ENCODE measurements at regions not wholly inside any gene's neighbourhood (a gene's known extent, or its start where the extent isn't known, plus 50 kb on each side); places are given as distances from the start of the nearest gene placed in this dataset.
"Not testable (repeated sequence)": the region's sequence is repeated elsewhere in the genome, so short reads cannot be mapped to it uniquely, and the experiment has no call there.

DNA sequence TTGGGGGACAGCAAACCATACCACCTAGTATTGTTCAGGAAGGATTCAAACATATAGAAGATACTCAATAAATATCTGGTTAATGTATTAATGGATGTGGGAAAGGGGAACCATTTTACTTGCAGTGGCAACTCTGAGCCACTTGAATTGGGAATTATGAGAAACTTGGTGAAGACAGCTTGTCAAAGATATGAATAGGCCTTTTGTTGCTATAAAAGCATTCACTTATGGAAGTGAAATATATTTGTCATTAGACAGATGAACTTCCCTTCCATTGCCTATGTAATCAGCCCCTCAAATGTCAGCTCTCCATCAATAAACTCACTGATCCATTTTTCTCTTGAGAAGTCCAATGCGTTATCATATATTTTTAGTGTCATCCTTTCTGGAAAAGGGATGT is 56.1 kb downstream of the GPR85 start:
- no peak overlapping the region for H3K4me3 ChIP-seq (ENCODE audit: low read length)
- H3K27me3 ChIP-seq (ENCODE audit: insufficient read depth, low read length) = peaks cover 2% of the 10 kb centered on the region
- no peaks in the 10 kb centered on the region for H3K9me3 ChIP-seq (ENCODE audit: low read depth, low read length)
- H3K4me1 ChIP-seq (ENCODE audit: insufficient read depth, low read length) = no peaks in the 10 kb centered on the region

DNA sequence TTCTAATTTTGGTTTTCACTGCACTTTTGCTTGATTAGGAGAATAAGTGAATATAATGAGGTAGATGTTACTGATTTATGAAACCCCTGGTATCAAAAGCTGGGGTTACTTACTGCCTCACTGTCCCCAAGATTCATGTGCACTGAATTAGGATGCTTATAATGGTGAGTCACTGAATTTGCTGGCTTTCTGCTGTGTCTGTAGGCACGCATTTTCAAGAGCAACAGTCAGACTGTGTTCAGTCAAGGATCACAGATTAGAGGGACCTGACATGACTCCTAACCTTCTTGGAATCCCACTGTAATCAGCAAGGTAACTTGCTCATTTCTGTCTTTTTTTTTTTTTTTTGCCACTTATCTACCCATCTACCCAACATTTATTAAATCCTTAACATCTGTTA is 59.7 kb downstream of the GPR85 start:
- Histone ChIP-seq H3K4me1 (ENCODE audit: insufficient read depth, low read length) (no peaks in the 10 kb centered on the region), H3K4me3 (ENCODE audit: low read length) (no peak overlapping the region), H3K27me3 (ENCODE audit: insufficient read depth, low read length) (peaks cover 2% of the 10 kb centered on the region), H3K9me3 (ENCODE audit: low read depth, low read length) (no peaks in the 10 kb centered on the region)

- H3K9me3 ChIP-seq (ENCODE audit: low read depth, low read length); H3K4me1 ChIP-seq (ENCODE audit: insufficient read depth, low read length); H3K27me3 ChIP-seq (ENCODE audit: insufficient read depth, low read length); H3K4me3 ChIP-seq (ENCODE audit: low read length): not testable (repeated sequence)
Measured at GRCh38 chr7:113017144-113017857, 69.3 kb downstream of the GPR85 start.

GRCh38 chr7:113015034-113015645 is 71.5 kb downstream of the GPR85 start:
- H3K4me1 ChIP-seq (ENCODE audit: insufficient read depth, low read length) = no peaks in the 10 kb centered on the region
- no peak overlapping the region for H3K4me3 ChIP-seq (ENCODE audit: low read length)
- H3K9me3 ChIP-seq (ENCODE audit: low read depth, low read length) = no peaks in the 10 kb centered on the region
- peaks cover 3% of the 10 kb centered on the region for H3K27me3 ChIP-seq (ENCODE audit: insufficient read depth, low read length)

DNA sequence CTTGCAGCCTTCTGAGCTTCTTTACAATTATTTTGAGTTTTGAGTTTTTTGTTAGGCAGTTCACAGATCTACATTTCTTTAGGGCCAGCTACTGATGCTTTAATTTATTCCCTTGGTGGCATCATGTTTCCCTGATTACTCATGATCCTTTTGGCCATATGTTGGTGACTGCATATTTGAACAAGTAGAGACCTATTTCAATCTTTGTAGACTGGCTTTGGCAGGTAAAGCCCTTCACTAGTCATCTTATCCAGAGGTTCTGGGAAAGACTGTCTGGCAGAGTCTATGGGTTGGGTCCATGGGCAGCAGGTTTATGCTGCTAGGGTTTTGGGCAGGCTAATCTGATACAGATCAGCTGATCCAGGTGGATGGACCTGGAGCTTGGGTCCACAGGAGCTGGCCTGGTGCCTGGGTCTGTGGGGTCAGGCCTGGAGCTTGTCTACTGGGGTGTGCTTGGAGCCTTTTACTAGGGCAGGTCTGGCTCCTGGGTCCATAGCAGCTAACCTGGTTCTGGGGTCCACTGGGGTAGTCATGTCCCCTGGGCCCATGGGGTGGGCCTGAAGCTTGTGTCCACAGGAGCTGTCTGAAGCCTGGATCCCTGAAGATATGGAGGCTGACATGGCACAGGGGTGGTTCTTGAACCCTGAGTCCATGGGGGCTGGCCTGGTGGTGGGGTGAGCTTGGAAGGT is 72.7 kb downstream of the GPR85 start:
- H3K9me3 ChIP-seq (ENCODE audit: low read depth, low read length) = no peaks in the 10 kb centered on the region

GRCh38 chr7:113012862-113013261 is 73.8 kb downstream of the GPR85 start:
- H3K27me3 ChIP-seq (ENCODE audit: insufficient read depth, low read length); H3K9me3 ChIP-seq (ENCODE audit: low read depth, low read length); H3K4me1 ChIP-seq (ENCODE audit: insufficient read depth, low read length); H3K4me3 ChIP-seq (ENCODE audit: low read length): not testable (repeated sequence)

More for the DNA sequence above, 72.7 kb downstream of the GPR85 start:
- Histone ChIP-seq H3K4me1 (ENCODE audit: insufficient read depth, low read length) (no peaks in the 10 kb centered on the region), H3K4me3 (ENCODE audit: low read length) (no peak overlapping the region), H3K27me3 (ENCODE audit: insufficient read depth, low read length) (peaks cover 3% of the 10 kb centered on the region)

DNA sequence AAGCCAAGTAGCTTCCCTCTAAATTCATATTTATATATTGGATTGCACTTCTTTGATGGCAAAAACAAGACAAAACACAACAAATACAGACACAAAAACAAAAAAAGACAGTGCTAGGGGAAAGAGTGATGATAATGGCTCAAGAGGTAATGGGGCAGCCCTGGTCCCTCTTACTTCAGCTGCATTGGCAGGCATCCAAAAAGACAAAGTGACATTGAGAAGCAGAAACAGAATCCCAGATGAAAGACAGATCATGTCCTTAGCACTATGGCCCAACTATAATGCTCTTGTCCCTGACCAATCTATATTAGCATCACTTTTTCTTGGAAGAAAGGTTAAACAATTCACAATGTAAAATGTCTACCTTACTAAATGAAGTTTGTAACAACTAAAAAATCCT is 76.2 kb downstream of the GPR85 start:
- Histone ChIP-seq H3K9me3 (ENCODE audit: low read depth, low read length) (no peaks in the 10 kb centered on the region), H3K27me3 (ENCODE audit: insufficient read depth, low read length) (peaks cover 3% of the 10 kb centered on the region), H3K4me3 (ENCODE audit: low read length) (no peak overlapping the region), H3K4me1 (ENCODE audit: insufficient read depth, low read length) (no peaks in the 10 kb centered on the region)

DNA sequence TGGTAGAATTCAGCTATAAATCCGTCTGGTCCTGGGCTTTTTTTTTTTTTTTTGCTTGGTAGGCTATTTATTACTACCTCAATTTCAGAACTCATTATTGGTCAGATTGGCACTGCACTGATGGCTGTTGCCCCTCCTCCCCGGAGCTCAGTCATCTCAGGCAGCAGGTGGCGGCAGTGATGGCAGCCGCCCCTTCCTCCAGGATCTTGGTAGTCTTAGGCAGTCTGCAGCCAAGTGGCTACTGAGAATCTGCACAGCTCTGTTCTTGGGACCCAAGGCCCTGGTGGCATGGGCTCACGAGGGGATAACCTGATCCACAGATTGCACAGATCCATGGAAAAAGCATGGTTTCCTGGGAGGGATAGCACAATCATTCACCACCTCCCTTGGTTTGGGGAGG is 77.9 kb downstream of the GPR85 start:
- Histone ChIP-seq H3K27me3 (ENCODE audit: insufficient read depth, low read length) (peaks cover 3% of the 10 kb centered on the region), H3K4me3 (ENCODE audit: low read length) (no peak overlapping the region), H3K4me1 (ENCODE audit: insufficient read depth, low read length) (no peaks in the 10 kb centered on the region), H3K9me3 (ENCODE audit: low read depth, low read length) (no peaks in the 10 kb centered on the region)

DNA sequence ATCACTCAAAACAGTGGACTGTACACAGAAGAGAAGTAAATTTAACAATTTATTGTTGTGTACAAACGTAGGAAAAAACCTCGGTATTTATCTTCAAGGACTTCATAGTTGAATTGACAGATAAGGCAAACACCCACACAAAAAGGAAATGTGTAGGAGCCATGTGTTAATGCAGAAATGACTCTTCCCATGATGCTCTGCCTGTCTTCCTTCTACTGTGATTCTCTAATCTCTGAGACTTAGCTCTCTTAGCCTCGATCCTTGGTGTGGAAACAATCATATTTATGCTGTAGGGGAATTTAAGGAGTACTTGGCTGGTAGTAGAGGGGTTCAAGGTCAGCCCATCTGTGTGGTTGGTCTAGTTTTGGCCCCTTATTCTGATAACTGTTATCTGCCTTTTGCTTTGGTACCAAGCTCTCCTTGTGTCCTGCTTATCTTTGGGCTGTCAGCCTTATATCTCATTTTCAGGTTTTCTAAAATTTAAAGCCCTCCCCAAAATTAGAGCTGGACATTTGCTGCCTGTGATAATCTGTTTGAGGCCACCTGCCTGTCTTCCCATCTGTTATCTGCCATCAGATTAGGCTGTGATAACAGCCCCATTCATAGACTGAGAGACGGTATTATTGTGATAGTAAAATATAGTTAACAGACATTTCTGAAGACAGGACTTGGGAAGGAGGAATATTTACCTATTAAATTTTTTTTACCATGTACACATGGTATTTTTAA is 81.7 kb downstream of the GPR85 start:
- H3K27me3 ChIP-seq (ENCODE audit: insufficient read depth, low read length) = no peaks in the 10 kb centered on the region
- no peaks in the 10 kb centered on the region for H3K4me1 ChIP-seq (ENCODE audit: insufficient read depth, low read length)
- H3K4me3 ChIP-seq (ENCODE audit: low read length) = no peak overlapping the region
- no peaks in the 10 kb centered on the region for H3K9me3 ChIP-seq (ENCODE audit: low read depth, low read length)

DNA sequence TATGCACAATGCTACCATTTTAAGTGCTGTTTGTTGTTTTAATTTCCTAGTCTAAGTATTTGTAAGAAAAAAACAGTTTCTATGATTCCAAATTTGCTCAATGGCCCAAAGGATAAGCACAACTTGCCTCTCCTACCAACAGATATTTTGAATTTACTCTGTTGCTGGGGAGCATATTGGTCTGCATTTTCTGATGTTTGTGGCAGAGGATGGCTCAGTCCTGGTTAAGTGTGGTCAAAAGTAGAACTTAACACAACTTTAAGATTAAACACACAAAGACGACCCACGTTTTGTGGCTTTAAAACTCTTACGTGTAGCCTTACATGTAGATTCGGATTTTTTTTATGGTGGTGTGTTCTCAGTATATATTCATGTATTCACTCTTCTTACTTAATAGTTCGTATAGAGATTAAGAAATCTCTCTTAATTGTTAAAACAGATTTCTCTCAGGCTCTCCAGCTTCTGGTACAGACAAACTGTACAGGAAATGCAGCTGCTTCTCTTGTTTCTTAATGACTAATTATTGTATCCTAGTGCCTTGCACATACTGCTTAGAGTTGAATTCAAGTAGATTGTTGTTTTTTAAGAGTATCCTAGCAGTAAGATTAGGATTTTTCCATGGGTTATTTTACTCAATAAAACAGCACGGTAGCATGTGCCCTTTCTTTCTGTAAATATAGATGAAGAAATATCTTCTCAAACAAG is 86.2 kb downstream of the GPR85 start:
- no peaks in the 10 kb centered on the region for H3K4me1 ChIP-seq (ENCODE audit: insufficient read depth, low read length)
- no peaks in the 10 kb centered on the region for H3K27me3 ChIP-seq (ENCODE audit: insufficient read depth, low read length)
- H3K9me3 ChIP-seq (ENCODE audit: low read depth, low read length) = no peaks in the 10 kb centered on the region
- H3K4me3 ChIP-seq (ENCODE audit: low read length) = no peak overlapping the region

- Histone ChIP-seq H3K4me1 (ENCODE audit: insufficient read depth, low read length) (no peaks in the 10 kb centered on the region), H3K4me3 (ENCODE audit: low read length) (no peak overlapping the region), H3K9me3 (ENCODE audit: low read depth, low read length) (no peaks in the 10 kb centered on the region)
Measured at GRCh38 chr7:112997831-112998230, 88.8 kb downstream of the GPR85 start.

DNA sequence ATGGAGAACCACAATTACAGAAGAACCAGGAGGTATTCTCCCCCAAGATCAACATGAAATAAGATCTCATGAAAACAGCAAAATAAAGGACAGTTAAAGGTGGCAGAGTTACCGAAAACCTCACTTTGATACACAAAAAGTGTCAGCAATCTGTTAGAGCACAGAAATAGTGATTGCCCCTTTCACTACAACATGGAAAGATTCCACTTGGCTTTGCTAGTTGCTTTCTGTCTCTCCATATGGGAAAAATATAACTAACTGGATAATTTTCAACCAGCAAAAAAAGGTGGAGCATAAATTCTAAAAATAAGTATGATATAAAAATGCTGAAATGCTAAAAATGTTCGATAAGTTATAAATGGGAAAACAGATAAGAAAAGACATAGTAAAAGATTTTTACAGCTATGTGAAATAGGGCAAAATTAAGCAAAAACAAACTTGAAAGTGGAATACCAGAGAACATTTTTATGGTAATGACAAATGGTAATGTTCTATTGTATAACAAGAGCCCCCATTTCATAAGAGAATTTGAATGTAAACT is 90.2 kb downstream of the GPR85 start:
- Histone ChIP-seq H3K4me3 (ENCODE audit: low read length) (no peak overlapping the region), H3K27me3 (ENCODE audit: insufficient read depth, low read length) (no peaks in the 10 kb centered on the region), H3K4me1 (ENCODE audit: insufficient read depth, low read length) (no peaks in the 10 kb centered on the region), H3K9me3 (ENCODE audit: low read depth, low read length) (no peaks in the 10 kb centered on the region)

More at GRCh38 chr7:112997831-112998230, 88.8 kb downstream of the GPR85 start:
- no peaks in the 10 kb centered on the region for H3K27me3 ChIP-seq (ENCODE audit: insufficient read depth, low read length)

DNA sequence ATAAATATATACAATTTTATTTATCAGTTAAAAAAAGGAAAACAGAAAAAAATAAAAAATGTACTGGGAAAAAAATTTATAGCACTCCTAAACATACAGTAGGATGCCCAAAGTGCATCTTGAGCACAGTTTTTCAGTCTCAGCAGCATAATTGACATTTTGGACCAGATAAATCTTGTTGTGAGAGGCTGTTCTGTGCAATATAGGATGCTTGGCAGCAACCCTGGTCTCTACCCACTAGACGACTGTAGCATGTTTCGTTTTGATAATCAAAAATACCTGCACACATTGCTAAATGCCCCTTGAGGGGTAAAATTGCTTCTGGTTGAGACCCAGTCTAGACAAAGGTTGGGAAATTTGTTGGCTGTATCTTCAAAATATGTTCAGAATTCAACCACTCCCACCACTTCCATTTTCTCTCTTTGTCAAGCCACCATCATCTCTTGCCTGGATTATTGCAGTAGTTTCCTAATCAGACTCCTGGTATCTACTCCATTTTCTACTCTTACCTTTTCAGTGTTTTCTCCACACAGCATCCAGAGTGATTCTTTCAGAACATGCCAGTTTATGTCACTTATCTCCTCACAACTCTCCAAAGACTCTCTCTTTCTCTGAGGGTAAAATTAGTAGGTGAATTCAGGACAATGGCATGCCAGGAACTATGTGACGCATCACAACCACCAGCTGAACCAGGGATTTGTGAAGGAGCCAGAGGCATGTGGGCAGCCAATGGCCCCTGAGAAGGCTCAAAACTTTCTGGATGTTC is 91.4 kb downstream of the GPR85 start:
- no peak overlapping the region for H3K4me3 ChIP-seq (ENCODE audit: low read length)
- H3K9me3 ChIP-seq (ENCODE audit: low read depth, low read length) = no peaks in the 10 kb centered on the region
- H3K27me3 ChIP-seq (ENCODE audit: insufficient read depth, low read length) = no peaks in the 10 kb centered on the region
- no peaks in the 10 kb centered on the region for H3K4me1 ChIP-seq (ENCODE audit: insufficient read depth, low read length)

GRCh38 chr7:112994656-112995055 is 92.0 kb downstream of the GPR85 start:
- H3K9me3 ChIP-seq (ENCODE audit: low read depth, low read length) = no peaks in the 10 kb centered on the region
- no peaks in the 10 kb centered on the region for H3K27me3 ChIP-seq (ENCODE audit: insufficient read depth, low read length)
- H3K4me3 ChIP-seq (ENCODE audit: low read length) = no peak overlapping the region
- H3K4me1 ChIP-seq (ENCODE audit: insufficient read depth, low read length) = no peaks in the 10 kb centered on the region
